HG03175 (cell line): ENCODE measurements at regions not wholly inside any gene's neighbourhood (a gene's known extent, or its start where the extent isn't known, plus 50 kb on each side); places are given as distances from the start of the nearest gene placed in this dataset.

Source experiments
- ATAC-seq: cut with Tn5 transposase; IDR thresholded peaks from one replicate; pipeline ENCODE4 v1.9.1; 2021; ENCODE audit warnings: mild to moderate bottlenecking, moderate library complexity; ENCODE audit not compliant: unreplicated experiment

- no peak for ATAC-seq
Measured at GRCh38 chr6:139568151-139568955, 193.9 kb upstream of the CITED2 start.

DNA sequence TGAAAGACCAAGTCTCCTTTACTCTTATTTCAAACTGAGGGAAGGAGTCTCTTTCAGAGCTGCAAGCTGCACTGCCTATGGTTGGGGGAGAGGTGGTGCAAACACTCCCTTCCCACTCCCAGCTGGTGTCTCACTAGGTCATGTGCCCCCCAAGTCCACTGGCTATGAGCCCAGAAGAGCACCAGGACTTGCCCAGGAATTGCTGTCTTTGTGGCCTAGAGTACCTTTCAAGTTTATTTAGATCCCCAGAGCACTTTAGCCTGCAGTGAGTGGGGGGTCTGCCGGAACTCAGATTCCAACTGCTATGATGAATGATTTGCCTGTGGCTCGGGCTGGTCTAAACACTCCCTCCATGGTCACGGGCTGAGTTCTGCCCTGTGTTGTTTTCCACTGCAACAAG, 192.6 kb upstream of the CITED2 start:
- no peak for ATAC-seq

DNA sequence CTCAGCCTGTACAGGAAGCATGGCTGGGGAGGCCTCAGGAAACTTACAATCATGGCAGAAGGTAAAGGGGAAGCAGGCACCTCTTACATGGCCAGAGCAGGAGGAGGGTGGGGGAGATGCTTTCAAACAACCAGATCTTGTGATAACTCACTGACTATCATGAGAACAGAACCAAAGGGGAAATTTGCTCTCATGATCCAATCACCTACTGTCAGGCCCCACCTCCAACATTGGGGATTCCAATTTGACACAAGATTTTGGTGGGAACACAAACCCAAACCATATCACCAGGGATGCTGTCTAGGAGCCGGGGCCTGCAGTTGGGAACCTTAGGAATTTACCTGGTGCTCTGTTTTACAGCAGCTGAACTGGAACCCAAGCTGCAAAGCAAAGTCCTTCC, 191.1 kb upstream of the CITED2 start:
- ATAC-seq, result no peak

DNA sequence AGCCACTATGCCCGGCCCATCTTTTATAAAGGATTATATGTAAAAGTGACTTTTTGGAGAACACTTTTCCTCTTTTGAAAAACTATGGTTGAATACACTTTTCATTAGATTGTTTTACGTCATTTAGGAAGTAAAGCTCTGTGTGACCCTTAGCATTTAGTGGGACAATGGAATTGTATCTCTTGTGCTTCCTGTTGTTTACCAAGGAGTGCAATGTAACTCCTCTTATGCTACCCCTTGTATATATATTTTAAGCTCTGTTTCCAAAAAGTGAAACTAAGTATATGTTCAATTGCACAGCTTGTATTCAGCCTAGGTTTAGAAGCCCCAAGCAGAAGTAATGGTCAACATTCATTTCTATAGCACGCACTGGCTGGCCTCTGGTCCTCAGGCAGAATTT, 183.1 kb upstream of the CITED2 start:
- ATAC-seq, result no peak

- no peak for ATAC-seq
Measured at GRCh38 chr6:139556532-139556931, 182.1 kb upstream of the CITED2 start.

DNA sequence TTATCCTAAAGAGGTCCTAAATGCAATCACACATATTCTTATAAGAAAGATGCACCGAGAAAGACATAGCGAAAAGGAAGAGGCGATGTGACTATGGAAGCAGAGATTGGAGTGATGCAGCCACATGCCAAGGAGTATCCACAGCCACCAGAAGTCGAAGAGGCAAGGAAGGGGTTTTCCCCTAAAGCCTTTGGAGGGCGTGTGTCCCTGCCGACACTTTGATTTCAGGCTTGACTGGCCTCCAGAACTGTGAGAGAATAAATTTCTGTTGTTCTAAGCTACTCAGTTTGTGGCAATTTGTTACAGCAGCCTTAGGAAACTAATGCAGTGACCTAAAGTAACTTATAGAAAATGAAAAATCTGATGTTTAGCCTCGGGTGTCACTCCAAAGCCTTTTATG, 179.5 kb upstream of the CITED2 start:
- ATAC-seq, result no peak

DNA sequence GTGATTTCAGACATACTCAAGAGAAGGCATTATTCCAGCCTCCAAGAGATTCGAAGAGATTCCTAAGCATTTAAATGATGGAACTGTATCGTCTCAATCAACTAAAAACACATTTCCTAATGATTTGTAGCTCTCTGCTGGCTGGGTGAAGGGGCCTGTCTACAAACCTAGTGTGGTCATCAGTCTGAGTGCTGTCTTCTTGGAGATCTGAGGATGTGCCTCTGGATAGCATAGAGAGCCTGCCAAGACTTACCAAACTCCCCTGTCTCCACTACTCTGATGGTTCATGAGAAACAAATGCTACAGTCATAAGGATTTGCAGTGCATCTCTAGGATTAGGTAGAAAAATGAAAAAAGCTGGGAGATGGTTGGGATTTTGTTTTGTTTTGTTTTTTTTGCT, 176.9 kb upstream of the CITED2 start:
- no peak for ATAC-seq

DNA sequence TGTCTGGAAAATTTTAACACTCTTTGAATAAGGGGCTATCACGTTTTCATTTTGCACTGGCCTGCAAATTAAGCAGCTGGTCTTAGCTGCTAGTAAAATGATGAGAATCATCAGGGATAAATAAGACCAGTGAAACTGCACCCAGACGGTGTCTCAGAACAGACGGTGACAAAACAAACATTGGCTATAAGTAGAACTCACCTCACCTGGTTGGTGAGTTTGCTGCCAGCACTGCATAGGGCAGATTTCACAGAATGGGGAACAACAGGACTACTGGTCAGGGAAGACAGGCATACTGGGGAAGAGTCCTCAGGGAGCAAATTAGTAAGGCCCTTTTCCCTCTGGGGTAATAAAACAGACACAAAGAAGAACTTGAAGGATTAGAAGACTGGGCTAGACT, 175.9 kb upstream of the CITED2 start:
- ATAC-seq, result no peak

- no peak for ATAC-seq
Measured at GRCh38 chr6:139549561-139550070, 175.2 kb upstream of the CITED2 start.

DNA sequence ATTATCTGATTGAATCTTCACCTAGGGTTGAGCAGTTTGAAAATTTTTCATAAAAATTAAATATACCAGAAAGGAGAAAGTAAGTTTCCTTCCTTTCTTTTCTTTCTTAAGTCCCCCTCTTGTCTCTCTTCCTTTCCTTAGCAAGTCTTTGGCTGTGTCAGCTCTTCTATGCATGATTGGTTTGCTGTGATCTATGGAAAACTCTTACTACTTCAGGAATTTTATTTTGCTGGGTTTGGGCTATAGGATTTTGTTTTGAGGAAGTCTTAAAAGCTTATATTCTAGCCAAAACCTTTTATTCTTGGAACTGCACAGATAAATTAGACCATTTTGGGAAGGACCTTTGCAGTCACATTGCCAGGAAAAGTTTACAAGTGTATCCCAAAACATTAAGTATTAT, 173.4 kb upstream of the CITED2 start:
- ATAC-seq, result no peak

- no peak for ATAC-seq
Measured at GRCh38 chr6:139547122-139547776, 172.8 kb upstream of the CITED2 start.

- ATAC-seq, result no peak
Measured at GRCh38 chr6:139546106-139546472, 171.6 kb upstream of the CITED2 start.

DNA sequence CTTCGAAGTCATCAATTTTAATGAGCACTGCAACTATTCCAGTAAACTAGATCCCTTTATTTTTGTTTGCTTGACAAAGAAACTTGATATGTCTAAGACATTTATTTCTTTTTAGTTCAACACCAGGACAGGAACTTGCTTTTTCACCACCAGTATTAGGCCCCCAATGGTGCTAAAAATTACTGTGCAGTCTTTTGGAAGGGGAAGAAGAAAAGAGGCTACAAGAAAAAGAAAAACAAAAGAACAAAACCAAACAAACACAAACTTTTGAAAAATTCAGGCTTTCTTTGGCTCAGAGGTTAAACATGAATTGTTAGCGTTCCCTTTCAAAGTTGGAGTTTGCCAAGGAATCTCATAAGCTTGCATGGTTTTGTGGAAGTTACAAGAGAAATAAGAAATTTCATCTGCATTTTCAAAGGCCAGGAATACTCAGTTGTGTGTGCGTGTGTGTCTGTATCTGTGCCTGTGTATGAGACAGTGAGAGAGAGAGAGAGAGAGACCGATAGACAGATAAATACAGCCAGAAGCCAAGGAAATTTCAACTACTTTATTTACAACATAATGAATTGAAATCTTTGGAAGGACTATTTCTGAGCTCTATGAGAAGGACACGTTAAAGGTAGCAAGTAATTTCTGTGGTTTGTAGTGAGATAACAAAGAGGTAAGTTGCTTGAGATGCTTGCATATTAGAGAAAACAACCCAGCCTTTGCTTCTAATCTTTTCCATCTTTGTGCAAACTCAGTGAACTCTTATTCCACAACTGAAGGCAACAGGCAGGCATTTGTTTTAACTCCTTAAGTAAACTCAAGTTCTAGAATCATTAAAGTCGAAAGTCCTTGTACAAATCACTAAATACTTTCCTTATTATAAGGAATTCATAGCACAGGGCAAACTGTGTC, 171.0 kb upstream of the CITED2 start:
- no peak for ATAC-seq

DNA sequence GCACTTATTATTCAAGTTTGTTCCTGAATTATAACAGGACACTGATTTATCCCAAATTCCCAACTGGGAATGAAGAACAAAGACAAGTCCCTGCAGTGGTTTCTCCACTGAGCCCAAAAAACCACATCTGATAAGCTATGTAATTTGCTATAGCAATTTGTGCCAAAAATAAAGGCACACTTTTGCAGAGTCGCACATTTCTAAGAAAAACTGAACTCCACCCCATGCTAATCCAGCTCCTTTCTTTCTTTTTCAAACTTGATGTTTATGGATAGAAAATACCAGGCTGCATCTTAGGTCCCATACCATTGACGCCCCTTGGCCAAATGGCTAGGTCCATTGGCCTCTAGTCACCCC, 170.2 kb upstream of the CITED2 start:
- ATAC-seq, result no peak

DNA sequence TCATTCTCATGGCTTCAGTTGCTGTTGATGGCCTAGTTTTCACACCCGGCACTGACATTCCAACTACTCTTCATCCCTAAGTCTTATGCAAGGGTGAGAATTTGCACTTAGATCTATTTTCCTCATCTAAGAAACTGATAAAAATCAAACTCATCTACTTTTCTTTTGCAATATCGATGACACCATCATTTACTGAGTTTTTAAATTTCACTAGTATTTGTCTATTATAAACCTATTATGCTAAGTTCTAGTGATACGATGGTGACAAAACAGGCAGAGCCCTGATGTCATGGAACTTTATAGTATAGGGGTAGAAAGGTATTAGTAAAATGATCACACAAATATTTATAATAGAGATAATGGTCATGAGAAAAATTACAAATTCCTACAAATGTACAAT, 167.9 kb upstream of the CITED2 start:
- ATAC-seq, result no peak

DNA sequence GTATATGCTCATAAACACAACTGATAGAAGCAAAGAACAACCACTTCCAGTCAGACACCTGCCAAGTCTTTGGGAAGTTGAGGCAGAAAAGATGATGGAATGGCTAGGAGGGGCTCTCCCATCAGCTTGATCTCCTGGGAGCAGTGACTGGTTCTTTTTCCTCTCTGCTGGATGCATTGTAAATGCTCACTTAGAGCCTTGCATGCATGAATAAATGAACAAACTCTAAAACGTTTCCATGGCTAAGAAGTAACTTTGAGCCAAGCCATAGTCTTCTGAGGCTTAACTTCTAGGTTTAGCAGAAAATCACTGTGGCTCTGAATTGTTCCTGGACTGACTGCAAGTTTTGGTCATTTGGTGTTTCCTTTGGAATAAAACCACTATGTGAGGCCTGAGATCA, 166.4 kb upstream of the CITED2 start:
- no peak for ATAC-seq

GRCh38 chr6:139540276-139540675, 165.8 kb upstream of the CITED2 start:
- no peak for ATAC-seq

DNA sequence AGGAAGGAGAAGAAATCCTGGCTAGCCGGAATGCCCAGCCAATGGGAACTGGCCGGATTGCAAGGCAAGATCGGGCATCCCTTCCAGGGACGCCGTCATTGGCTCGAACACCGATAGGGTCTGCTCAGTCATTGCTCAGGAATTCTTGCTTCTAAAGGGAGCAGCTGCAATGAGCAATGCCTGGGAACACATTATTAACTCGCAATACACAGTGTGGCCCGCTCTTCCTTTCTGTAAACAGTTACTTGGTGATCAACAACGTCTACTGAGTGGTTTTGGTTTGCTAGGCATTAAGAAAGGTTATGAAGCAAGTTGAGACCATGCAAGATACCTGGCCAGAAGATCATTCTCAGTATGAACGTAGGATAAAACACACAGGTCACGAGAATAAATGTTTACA, 165.4 kb upstream of the CITED2 start:
- ATAC-seq, result no peak

- no peak for ATAC-seq
Measured at GRCh38 chr6:139538366-139538765, 163.9 kb upstream of the CITED2 start.

GRCh38 chr6:139536751-139537617, 162.5 kb upstream of the CITED2 start:
- no peak for ATAC-seq
